IMR-90 (cell line): ENCODE measurements at regions not wholly inside any gene's neighbourhood (a gene's known extent, or its start where the extent isn't known, plus 50 kb on each side); places are given as distances from the start of the nearest gene placed in this dataset.

Source experiments
- BHLHE40 ChIP-seq: fragments of 150-350 bp; IDR thresholded peaks from 2 replicates; pipeline ENCODE4 v1.6.1; 2016; ENCODE audit warnings: mild to moderate bottlenecking, low read depth, low read length
- FOS ChIP-seq: fragments of 150-350 bp; IDR thresholded peaks from 2 replicates; pipeline ENCODE4 v1.6.1; 2016; ENCODE audit warnings: low read depth, low read length
- MXI1 ChIP-seq: IDR thresholded peaks from 2 replicates; pipeline ENCODE4 v1.6.1; 2012; ENCODE audit warnings: low read depth, mild to moderate bottlenecking, low read length, moderate library complexity, borderline replicate concordance
- POLR2A ChIP-seq: IDR thresholded peaks from 2 replicates; pipeline ENCODE4 v1.6.1; 2012; ENCODE audit warnings: mild to moderate bottlenecking, low read depth, low read length
- RAD21 ChIP-seq: IDR thresholded peaks from 2 replicates; pipeline ENCODE4 v1.6.1; 2012; ENCODE audit warnings: low read length, improper control_type of control experiment
- RCOR1 ChIP-seq: IDR thresholded peaks from 2 replicates; pipeline ENCODE4 v1.6.1; 2012; ENCODE audit warnings: mild to moderate bottlenecking, low read length, improper control_type of control experiment; ENCODE audit not compliant: insufficient replicate concordance
- RFX5 ChIP-seq: IDR thresholded peaks from 2 replicates; pipeline ENCODE4 v1.8.0; 2012; ENCODE audit warnings: low read depth, mild to moderate bottlenecking, low read length, moderate library complexity
- TF ChIP-seq, protein P1 (sequence below): conservative IDR thresholded peaks from 2 replicates; pipeline ENCODE4 v1.5.1; 2012; ENCODE audit warnings: mild to moderate bottlenecking, low read depth, low read length, improper control_type of control experiment
- TF ChIP-seq, protein P2 (sequence below): fragments of 150-350 bp; IDR thresholded peaks from 2 replicates; pipeline ENCODE4 v1.6.1; 2016; ENCODE audit warnings: low read depth, mild to moderate bottlenecking, low read length, moderate library complexity, borderline replicate concordance

DNA sequence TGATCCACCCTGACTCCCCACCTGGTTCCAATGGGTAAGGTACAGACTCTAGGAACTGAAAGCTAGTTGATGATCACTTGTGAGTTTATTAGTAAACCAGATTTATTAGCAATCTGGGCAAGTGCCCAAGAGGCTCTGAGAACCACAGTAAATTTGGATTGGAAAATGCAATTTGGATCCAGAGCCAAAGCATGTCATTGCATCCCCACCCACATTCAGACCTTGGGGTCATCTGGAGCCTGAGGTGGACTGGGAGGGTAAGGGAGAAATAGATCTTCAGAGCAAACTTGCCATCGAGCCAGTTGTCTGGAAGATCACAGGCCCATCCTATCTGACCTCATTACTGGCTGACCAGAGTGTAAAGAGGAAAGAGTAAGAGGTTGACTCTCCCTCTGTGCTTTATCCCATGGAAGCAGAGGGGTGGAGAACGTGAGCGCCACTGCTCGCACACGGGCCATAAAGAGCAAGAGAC lies 78.7 kb upstream of the RASGEF1B start:
- TF ChIP-seq RCOR1 (no peak), BHLHE40 (no peak), FOS (no peak), POLR2A (no peak), RAD21 (no peak), MXI1 (no peak), RFX5 (no peak)
- TF ChIP-seq, protein P1, sequence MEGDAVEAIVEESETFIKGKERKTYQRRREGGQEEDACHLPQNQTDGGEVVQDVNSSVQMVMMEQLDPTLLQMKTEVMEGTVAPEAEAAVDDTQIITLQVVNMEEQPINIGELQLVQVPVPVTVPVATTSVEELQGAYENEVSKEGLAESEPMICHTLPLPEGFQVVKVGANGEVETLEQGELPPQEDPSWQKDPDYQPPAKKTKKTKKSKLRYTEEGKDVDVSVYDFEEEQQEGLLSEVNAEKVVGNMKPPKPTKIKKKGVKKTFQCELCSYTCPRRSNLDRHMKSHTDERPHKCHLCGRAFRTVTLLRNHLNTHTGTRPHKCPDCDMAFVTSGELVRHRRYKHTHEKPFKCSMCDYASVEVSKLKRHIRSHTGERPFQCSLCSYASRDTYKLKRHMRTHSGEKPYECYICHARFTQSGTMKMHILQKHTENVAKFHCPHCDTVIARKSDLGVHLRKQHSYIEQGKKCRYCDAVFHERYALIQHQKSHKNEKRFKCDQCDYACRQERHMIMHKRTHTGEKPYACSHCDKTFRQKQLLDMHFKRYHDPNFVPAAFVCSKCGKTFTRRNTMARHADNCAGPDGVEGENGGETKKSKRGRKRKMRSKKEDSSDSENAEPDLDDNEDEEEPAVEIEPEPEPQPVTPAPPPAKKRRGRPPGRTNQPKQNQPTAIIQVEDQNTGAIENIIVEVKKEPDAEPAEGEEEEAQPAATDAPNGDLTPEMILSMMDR: no peak
- TF ChIP-seq, protein P2, sequence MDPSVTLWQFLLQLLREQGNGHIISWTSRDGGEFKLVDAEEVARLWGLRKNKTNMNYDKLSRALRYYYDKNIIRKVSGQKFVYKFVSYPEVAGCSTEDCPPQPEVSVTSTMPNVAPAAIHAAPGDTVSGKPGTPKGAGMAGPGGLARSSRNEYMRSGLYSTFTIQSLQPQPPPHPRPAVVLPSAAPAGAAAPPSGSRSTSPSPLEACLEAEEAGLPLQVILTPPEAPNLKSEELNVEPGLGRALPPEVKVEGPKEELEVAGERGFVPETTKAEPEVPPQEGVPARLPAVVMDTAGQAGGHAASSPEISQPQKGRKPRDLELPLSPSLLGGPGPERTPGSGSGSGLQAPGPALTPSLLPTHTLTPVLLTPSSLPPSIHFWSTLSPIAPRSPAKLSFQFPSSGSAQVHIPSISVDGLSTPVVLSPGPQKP: no peak
